IPS-18a (cell line): ENCODE measurements at regions not wholly inside any gene's neighbourhood (a gene's known extent, or its start where the extent isn't known, plus 50 kb on each side); places are given as distances from the start of the nearest gene placed in this dataset.

Source experiments
- H3K27ac ChIP-seq: one replicate; pipeline ENCODE4 v1.5.1; 2013; ENCODE audit warnings: low read length
- H3K27me3 ChIP-seq: one replicate; pipeline ENCODE4 v1.6.1; 2013; ENCODE audit warnings: mild to moderate bottlenecking, low read length; ENCODE audit not compliant: control insufficient read depth, insufficient read depth
- H3K36me3 ChIP-seq: one replicate; pipeline ENCODE4 v1.6.1; 2013; ENCODE audit warnings: low read depth, low read length; ENCODE audit not compliant: control insufficient read depth
- H3K4me1 ChIP-seq: one replicate; pipeline ENCODE4 v1.6.1; 2013; ENCODE audit warnings: low read depth, low read length; ENCODE audit not compliant: control insufficient read depth
- H3K4me3 ChIP-seq: one replicate; pipeline ENCODE4 v1.5.1; 2013; ENCODE audit warnings: low read length
- H3K9ac ChIP-seq: one replicate; pipeline ENCODE4 v1.6.1; 2013; ENCODE audit warnings: mild to moderate bottlenecking, low read length, moderate library complexity
- H3K9me3 ChIP-seq: one replicate; pipeline ENCODE4 v1.6.1; 2013; ENCODE audit warnings: low read depth, low read length; ENCODE audit not compliant: control insufficient read depth

DNA sequence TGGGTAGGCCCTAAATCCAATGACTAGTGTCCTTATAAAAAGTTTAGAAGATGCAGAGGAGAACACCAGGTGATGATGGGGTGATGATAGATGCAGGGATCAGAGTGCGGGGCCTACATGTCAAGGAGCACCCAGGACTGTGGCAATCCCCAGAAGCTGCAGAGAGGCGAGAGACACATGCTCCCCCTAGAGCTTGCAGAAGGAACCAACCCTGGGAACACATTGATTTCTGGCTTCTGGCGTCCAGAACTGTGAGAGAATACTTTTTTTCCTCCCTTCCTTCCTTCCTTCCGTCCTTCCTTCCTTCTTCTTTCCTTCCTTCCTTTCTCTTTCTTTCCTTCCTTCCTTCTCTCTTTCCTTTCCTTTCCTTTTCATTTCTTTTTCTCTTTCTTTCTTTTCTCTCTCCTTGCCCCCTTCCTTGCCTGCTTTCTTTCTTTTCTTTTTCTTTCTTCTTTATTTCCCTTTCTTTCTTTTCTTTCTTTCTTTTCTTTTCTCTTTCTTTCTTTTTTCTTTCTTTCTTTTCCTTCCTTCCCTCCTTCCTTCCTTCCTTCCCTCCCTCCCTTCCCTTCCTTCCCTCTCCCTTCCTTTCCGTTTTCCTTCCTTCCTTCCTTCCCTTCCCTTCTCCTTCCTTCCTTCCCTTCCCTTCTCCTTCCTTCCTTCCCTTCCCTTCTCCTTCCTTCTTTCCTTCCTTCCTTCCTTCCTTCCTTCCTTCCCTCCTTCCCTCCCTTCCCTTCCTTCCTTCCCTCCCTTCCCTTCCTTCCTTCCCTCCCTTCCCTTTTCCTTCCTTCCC is 134.3 kb downstream of the HAPSTR1 start:
- no peaks in the 10 kb centered on the region for H3K36me3 ChIP-seq
- H3K4me3 ChIP-seq: no peak overlapping the region
- H3K27ac ChIP-seq: no peak overlapping the region
- H3K9ac ChIP-seq: no peak overlapping the region
- no peaks in the 10 kb centered on the region for H3K9me3 ChIP-seq
- no peaks in the 10 kb centered on the region for H3K4me1 ChIP-seq
- H3K27me3 ChIP-seq: no peaks in the 10 kb centered on the region

DNA sequence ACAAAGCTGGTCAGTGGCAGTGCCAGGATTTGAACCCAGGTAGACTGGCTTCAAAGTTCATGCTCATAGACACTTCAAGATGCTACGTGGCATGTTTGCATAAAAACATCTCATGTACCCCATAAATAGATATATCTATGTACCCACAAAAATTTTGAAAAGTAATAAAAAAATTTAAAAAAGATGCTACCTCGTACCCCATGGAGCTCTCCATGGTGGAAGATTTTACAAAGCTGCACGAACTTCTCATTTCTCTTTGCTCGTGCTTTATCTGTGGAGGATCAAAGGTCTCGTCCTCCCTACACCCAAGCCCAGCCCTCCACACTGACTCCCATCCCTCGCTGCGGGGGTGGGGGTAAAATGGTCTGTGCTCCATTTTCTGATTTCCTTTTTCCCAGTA is 135.5 kb downstream of the HAPSTR1 start:
- no peaks in the 10 kb centered on the region for H3K36me3 ChIP-seq
- no peak overlapping the region for H3K4me3 ChIP-seq
- peaks cover 5% of the 10 kb centered on the region for H3K4me1 ChIP-seq
- no peak overlapping the region for H3K9ac ChIP-seq
- no peaks in the 10 kb centered on the region for H3K27me3 ChIP-seq
- H3K9me3 ChIP-seq: no peaks in the 10 kb centered on the region
- H3K27ac ChIP-seq: no peak overlapping the region

DNA sequence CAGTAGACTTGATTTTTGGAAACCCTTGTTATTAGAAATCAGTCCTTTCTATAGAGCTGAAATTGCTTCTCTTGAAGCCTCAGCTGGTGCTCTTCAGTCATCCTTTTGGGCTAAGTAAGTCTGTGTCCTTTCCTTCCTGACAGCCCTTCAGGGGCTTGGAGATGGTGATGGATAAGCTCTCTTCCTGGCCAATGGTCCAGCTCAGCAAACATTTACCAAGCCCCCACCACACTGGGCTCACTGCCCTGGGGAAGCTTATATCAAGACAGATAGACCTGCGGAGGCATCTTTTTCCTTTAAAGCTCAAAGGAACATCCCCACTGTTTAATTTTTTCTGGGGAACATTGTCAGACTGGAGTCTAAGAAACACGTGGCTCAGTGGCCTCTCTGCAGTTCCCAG is 139.6 kb downstream of the HAPSTR1 start:
- Histone ChIP-seq H3K4me3 (no peak overlapping the region), H3K36me3 (no peaks in the 10 kb centered on the region), H3K27me3 (peaks cover 9% of the 10 kb centered on the region)

DNA sequence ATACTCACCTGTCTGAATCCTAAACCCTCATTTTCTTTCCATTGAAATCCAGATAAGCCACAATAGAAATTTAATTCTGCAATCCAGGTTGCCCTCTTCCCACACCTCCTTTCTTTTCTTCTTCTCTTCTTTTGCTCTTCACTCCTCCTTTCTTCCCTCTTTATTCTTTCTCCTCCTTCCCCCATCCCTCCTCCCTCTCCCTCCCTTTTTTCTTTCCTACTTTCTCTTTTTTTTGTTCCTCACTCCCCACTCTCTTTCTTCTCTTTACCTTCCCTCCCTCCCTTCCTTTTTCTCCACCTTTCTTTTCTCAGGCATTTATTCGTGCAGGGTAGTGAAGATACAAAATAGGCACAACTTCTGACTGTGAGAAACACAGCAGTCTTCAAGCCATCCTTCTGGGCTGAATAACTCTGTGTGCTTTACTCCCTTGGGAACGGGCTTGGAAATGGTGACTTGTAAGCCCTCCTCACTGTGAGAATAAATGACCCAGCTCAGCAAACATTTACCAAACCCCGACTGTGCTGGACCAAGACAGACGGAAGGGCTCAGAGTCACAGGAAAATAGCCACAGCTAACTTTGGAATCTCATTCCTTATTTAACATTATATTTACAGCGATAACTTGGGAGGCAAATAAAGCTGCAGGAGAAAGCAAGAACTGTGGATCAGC is 140.8 kb downstream of the HAPSTR1 start:
- Histone ChIP-seq H3K27me3 (peaks cover 9% of the 10 kb centered on the region), H3K36me3 (no peaks in the 10 kb centered on the region), H3K4me3 (no peak overlapping the region), H3K4me1 (peaks cover 15% of the 10 kb centered on the region), H3K9me3 (no peaks in the 10 kb centered on the region), H3K27ac (no peak overlapping the region), H3K9ac (no peak overlapping the region)

More for the DNA sequence above, 139.6 kb downstream of the HAPSTR1 start:
- Histone ChIP-seq H3K9me3 (no peaks in the 10 kb centered on the region), H3K27ac (no peak overlapping the region), H3K4me1 (peaks cover 15% of the 10 kb centered on the region), H3K9ac (no peak overlapping the region)

DNA sequence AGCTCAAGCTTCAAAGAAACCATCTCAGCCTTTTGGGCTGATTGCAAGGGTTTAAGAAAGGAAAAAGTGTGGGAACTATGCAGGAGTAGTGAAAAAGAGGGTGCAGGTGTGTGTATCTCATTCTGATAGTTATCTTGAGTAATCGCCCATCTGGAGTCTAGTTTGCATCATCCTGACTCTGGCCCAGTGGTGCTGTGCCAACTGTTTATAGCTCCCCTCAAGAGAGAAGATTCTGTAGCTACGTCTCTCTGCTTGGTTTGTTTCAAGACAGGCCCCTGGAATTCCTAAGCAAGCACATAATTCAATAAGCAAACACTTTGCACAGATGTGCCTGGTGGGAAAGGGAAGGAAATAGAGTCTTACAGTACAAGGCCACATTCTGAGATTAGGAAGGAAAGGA is 144.4 kb downstream of the HAPSTR1 start:
- Histone ChIP-seq H3K27me3 (peaks cover 9% of the 10 kb centered on the region), H3K9ac (no peak overlapping the region), H3K4me3 (no peak overlapping the region), H3K4me1 (peaks cover 15% of the 10 kb centered on the region), H3K36me3 (no peaks in the 10 kb centered on the region), H3K27ac (no peak overlapping the region), H3K9me3 (no peaks in the 10 kb centered on the region)

DNA sequence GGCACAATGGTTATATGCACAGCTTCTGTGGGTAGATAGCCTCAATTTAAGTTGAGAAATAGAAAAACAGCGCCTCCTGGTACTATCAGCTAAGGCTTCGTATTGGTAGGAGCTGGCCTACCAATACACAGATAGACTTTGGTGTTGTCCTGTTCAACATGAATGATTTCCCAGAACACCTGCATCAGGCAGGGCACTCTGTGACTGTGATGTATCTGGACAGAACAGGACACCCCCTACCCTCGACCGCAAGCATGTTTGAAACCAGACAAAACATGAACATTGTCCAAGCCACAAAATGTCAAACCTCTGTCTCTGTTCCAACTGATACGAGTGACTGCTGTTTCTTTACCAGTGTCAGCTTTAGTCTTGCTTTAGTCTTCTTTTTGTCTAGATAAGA is 144.9 kb downstream of the HAPSTR1 start:
- no peak overlapping the region for H3K4me3 ChIP-seq
- H3K9ac ChIP-seq: no peak overlapping the region
- H3K36me3 ChIP-seq: no peaks in the 10 kb centered on the region
- peaks cover 9% of the 10 kb centered on the region for H3K27me3 ChIP-seq
- no peaks in the 10 kb centered on the region for H3K9me3 ChIP-seq
- H3K27ac ChIP-seq: no peak overlapping the region
- peaks cover 15% of the 10 kb centered on the region for H3K4me1 ChIP-seq

DNA sequence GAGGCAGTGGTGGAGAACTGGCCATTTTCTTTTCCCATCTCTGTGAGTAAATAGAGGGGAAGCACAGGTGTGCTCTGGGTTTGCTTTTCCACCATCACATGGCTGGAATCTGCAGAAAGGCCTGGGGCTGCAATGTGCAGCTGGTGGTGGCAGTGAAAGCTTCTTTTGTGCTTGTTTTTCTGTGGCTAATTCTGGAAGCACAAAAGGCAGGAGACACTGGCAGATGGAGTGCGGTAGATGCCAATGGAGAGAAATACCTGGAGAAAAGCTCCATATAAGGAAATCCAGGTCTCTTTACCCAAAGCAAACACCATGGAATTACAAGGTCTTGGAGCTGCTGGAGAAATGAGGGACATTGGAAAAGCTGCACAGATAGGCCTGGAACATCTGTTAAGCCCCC is 146.9 kb downstream of the HAPSTR1 start:
- no peak overlapping the region for H3K9ac ChIP-seq
- H3K27ac ChIP-seq: no peak overlapping the region
- no peaks in the 10 kb centered on the region for H3K9me3 ChIP-seq
- no peaks in the 10 kb centered on the region for H3K36me3 ChIP-seq
- H3K27me3 ChIP-seq: no peaks in the 10 kb centered on the region
- H3K4me3 ChIP-seq: no peak overlapping the region
- no peaks in the 10 kb centered on the region for H3K4me1 ChIP-seq

DNA sequence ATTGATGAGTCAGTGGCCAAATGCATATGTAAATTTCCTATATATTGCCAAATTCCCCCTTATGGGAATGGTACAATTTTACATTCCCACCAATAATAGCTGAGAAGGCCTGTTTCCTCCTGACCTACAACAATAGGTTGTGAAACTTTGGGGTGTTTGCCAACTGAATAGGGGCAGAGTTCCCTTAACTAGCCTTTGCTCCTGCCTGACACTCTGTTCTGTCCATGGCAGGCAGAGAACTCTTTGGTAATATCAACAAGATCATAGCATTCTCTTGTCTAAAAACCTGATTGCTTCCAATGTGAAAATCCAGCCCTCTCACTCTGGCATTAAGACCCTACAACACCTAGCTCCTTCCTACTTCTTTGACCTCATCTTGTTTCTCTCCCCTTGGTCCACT is 149.7 kb downstream of the HAPSTR1 start:
- Histone ChIP-seq H3K4me3 (no peak overlapping the region), H3K9me3 (no peaks in the 10 kb centered on the region), H3K27ac (no peak overlapping the region), H3K36me3 (no peaks in the 10 kb centered on the region), H3K4me1 (no peaks in the 10 kb centered on the region), H3K27me3 (no peaks in the 10 kb centered on the region), H3K9ac (no peak overlapping the region)

DNA sequence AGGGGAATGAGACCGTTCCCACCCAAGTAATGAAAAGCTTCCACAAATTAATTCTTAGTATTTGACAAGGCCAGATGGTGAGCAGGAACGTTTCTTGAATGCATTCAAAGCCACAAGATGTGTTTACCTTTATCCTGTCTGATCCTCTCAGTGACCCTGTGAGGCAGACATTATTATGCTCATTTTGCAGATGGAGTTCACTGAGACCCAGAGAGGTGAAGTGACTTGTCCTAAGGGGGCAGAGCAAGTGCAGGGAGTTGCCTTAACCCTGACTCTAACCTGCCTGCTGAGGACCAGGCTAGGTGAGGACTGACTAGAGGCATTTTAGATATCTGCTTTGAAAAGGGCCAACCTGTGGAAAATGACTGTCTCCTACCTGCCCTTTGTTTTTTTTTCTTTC is 156.7 kb downstream of the HAPSTR1 start:
- H3K27me3 ChIP-seq: no peaks in the 10 kb centered on the region
- no peaks in the 10 kb centered on the region for H3K36me3 ChIP-seq
- no peaks in the 10 kb centered on the region for H3K9me3 ChIP-seq
- H3K4me3 ChIP-seq: no peak overlapping the region
- H3K4me1 ChIP-seq: peaks cover 4% of the 10 kb centered on the region
- H3K27ac ChIP-seq: no peak overlapping the region
- no peak overlapping the region for H3K9ac ChIP-seq

DNA sequence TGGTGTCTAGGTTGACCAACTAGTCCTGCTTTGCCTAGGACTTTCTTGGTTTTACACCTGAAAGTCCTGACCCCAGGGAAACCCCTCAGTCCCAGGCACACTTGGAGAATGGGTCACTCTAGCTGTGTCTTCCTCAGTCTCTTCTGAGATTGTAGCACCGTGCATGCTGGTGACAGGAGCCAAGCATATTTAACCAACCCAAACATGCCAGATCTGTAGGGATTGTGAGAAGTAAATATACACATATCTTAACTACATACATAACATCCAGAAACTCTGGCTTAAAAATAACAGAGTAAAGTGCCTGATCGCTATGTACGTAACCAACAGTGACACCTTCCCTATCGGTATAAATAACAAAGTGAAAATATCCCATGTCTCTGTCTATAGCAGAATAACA is 158.1 kb downstream of the HAPSTR1 start:
- H3K4me1 ChIP-seq: peaks cover 4% of the 10 kb centered on the region
- no peak overlapping the region for H3K4me3 ChIP-seq
- H3K27ac ChIP-seq: no peak overlapping the region
- no peak overlapping the region for H3K9ac ChIP-seq
- no peaks in the 10 kb centered on the region for H3K9me3 ChIP-seq
- H3K27me3 ChIP-seq: no peaks in the 10 kb centered on the region
- no peaks in the 10 kb centered on the region for H3K36me3 ChIP-seq

DNA sequence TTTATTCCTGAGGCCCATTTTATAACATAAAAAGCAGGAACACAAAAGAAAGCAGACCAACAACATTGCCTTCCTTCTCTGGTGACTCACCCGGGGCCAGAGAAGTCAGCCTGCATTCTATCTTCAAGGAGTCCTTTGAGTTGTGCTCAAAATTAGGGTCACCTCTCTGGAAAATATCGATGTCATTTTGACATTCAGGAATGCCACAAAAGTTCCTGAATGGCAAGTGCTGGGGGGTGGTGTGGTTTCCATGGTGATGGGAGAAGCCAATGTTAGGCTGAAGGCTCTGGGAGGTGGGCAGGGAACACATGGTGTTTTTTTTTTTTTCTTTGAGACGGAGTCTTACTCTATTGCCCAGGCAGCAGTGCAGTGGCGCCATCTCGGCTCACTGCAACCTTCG is 159.6 kb downstream of the HAPSTR1 start:
- no peaks in the 10 kb centered on the region for H3K9me3 ChIP-seq
- peaks cover 4% of the 10 kb centered on the region for H3K4me1 ChIP-seq
- H3K27me3 ChIP-seq: no peaks in the 10 kb centered on the region
- H3K27ac ChIP-seq: no peak overlapping the region
- H3K36me3 ChIP-seq: no peaks in the 10 kb centered on the region
- H3K4me3 ChIP-seq: no peak overlapping the region
- H3K9ac ChIP-seq: no peak overlapping the region

DNA sequence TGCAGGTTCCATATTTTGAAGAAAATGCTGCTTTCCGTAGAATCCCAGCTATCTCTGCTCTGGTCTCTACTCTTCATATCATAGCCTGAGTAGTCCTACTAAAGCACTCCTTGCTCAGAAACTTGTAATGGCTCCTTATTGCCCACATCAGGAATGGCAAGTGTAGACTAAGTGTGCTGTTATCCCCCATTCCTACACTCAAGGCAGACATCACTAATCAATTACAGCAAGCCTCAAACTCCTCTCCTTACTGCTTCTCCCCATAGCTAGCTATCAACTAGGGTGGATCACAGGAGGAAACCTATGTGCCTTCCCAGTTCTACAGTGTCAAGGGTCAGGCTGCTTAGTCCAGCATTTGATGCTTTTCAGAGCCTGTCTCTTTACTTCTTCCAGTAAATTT is 163.4 kb downstream of the HAPSTR1 start:
- no peak overlapping the region for H3K4me3 ChIP-seq
- no peaks in the 10 kb centered on the region for H3K36me3 ChIP-seq
- H3K9ac ChIP-seq: no peak overlapping the region
- H3K27me3 ChIP-seq: no peaks in the 10 kb centered on the region
- no peaks in the 10 kb centered on the region for H3K9me3 ChIP-seq
- H3K27ac ChIP-seq: no peak overlapping the region
- H3K4me1 ChIP-seq: no peaks in the 10 kb centered on the region
